Liver (tissue), 7 donors: ENCODE measurements at regions not wholly inside any gene's neighbourhood (a gene's known extent, or its start where the extent isn't known, plus 50 kb on each side); places are given as distances from the start of the nearest gene placed in this dataset.
A peak's percentile ranks its signal among the peaks of the same experiment; 100 is the strongest.

Experiments used
- DNase-seq: peaks from one replicate; pipeline ENCODE4 v3.0.0-alpha.2; 2017; ENCODE audit warnings: low spot score
- H3K27ac ChIP-seq, 2 donors: one replicate each; pipeline ENCODE4 v1.7.0; 2013; ENCODE audit warnings: inconsistent platforms in 2 of 2, low read length in 2 of 2, control low read depth in 1 of 2, low read depth in 1 of 2, mild to moderate bottlenecking in 1 of 2
- H3K27me3 ChIP-seq, 4 donors: one replicate each; pipeline versions ENCODE4 v1.6.1 to v1.7.0; 2013; ENCODE audit warnings: low read length in 3 of 4, inconsistent platforms in 1 of 4, mild to moderate bottlenecking in 1 of 4, moderate library complexity in 1 of 4; ENCODE audit not compliant: control insufficient read depth in 4 of 4, insufficient read depth in 4 of 4
- H3K36me3 ChIP-seq, 4 donors: one replicate each; pipeline versions ENCODE4 v1.6.1 to v1.7.0; 2013; ENCODE audit warnings: low read length in 3 of 4, mild to moderate bottlenecking in 3 of 4, low read depth in 1 of 4, moderate library complexity in 1 of 4; ENCODE audit not compliant: control insufficient read depth in 4 of 4, insufficient read depth in 3 of 4
- H3K4me1 ChIP-seq, 4 donors: one replicate each; pipeline versions ENCODE4 v1.6.1 to v1.7.0; 2013; ENCODE audit warnings: low read length in 3 of 4, mild to moderate bottlenecking in 3 of 4, moderate library complexity in 1 of 4; ENCODE audit not compliant: control insufficient read depth in 4 of 4, insufficient read depth in 4 of 4
- H3K4me3 ChIP-seq, 3 donors: one replicate each; pipeline versions ENCODE4 v1.6.1 to v1.7.0; 2013; ENCODE audit warnings: low read length in 3 of 3, control low read depth in 1 of 3, low read depth in 1 of 3, mild to moderate bottlenecking in 1 of 3
- H3K9ac ChIP-seq, 2 donors: one replicate each; pipeline ENCODE4 v1.7.0; 2013; ENCODE audit warnings: low read length in 2 of 2, mild to moderate bottlenecking in 2 of 2, moderate library complexity in 2 of 2, control low read depth in 1 of 2, low read depth in 1 of 2
- H3K9me3 ChIP-seq, 4 donors: one replicate each; pipeline versions ENCODE4 v1.6.1 to v1.7.0; 2013; ENCODE audit warnings: low read length in 3 of 4; ENCODE audit not compliant: control insufficient read depth in 4 of 4
- CTCF ChIP-seq: fragments of 150-350 bp; IDR thresholded peaks from 2 replicates; pipeline ENCODE4 v1.5.1; 2017; ENCODE audit warnings: improper control_type of control experiment, low read depth, low read length; ENCODE audit not compliant: missing input control
- EGR1 ChIP-seq, 2 donors: IDR thresholded peaks; 2 replicates each; pipeline ENCODE4 v1.6.1; 2016 to 2018; ENCODE audit warnings: antibody characterized with exemption in 2 of 2, low read depth in 2 of 2
- FOXA1 ChIP-seq: IDR thresholded peaks from 2 replicates; pipeline ENCODE4 v1.6.1; 2016; ENCODE audit warnings: antibody characterized with exemption
- FOXA2 ChIP-seq: IDR thresholded peaks from 2 replicates; pipeline ENCODE4 v1.6.1; 2016; ENCODE audit warnings: antibody characterized with exemption
- GABPA ChIP-seq, 2 donors: IDR thresholded peaks in 1 of 2; conservative IDR thresholded peaks in 1 of 2; 2 replicates each; pipeline ENCODE4 v1.6.1; 2016; ENCODE audit warnings: antibody characterized with exemption in 2 of 2, mild to moderate bottlenecking in 1 of 2, moderate library complexity in 1 of 2
- HNF4A ChIP-seq, 2 donors: conservative IDR thresholded peaks; 2 replicates each; pipeline ENCODE4 v1.6.1; 2016; ENCODE audit warnings: antibody characterized with exemption in 2 of 2, mild to moderate bottlenecking in 2 of 2
- HNF4G ChIP-seq: IDR thresholded peaks from 2 replicates; pipeline ENCODE4 v1.6.1; 2016; ENCODE audit warnings: antibody characterized with exemption
- JUND ChIP-seq, 2 donors: IDR thresholded peaks; 2 replicates each; pipeline ENCODE4 v1.6.1; 2016; ENCODE audit warnings: antibody characterized with exemption in 2 of 2
- NR2F2 ChIP-seq: IDR thresholded peaks from 2 replicates; pipeline ENCODE4 v1.6.1; 2016; ENCODE audit warnings: antibody characterized with exemption
- RAD21 ChIP-seq, 2 donors: IDR thresholded peaks; 2 replicates each; pipeline ENCODE4 v1.6.1; 2016; ENCODE audit warnings: antibody characterized with exemption in 2 of 2, mild to moderate bottlenecking in 2 of 2
- RXRA ChIP-seq, 2 donors: IDR thresholded peaks; 2 replicates each; pipeline ENCODE4 v1.6.1; 2017 to 2018; ENCODE audit warnings: antibody characterized with exemption in 2 of 2, mild to moderate bottlenecking in 1 of 2
- SP1 ChIP-seq: IDR thresholded peaks from 2 replicates; pipeline ENCODE4 v1.6.1; 2018; ENCODE audit warnings: antibody characterized with exemption, mild to moderate bottlenecking
- TAF1 ChIP-seq: conservative IDR thresholded peaks from 2 replicates; pipeline ENCODE4 v1.6.1; 2016; ENCODE audit warnings: antibody characterized with exemption, mild to moderate bottlenecking
- YY1 ChIP-seq: IDR thresholded peaks from 2 replicates; pipeline ENCODE4 v1.6.1; 2016; ENCODE audit warnings: antibody characterized with exemption, mild to moderate bottlenecking
- TF ChIP-seq, protein P1 (sequence below): IDR thresholded peaks from 2 replicates; pipeline ENCODE4 v1.6.1; 2016; ENCODE audit warnings: antibody characterized with exemption
- TF ChIP-seq, protein P2 (sequence below): IDR thresholded peaks from 2 replicates; pipeline ENCODE4 v1.6.1; 2016; ENCODE audit warnings: antibody characterized with exemption
- TF ChIP-seq, protein P3 (sequence below): IDR thresholded peaks from 2 replicates; pipeline ENCODE4 v1.6.1; 2016; ENCODE audit warnings: antibody characterized with exemption
- TF ChIP-seq, protein P4 (sequence below): IDR thresholded peaks from 2 replicates; pipeline ENCODE4 v1.6.1; 2016; ENCODE audit warnings: antibody characterized with exemption, mild to moderate bottlenecking
- donor health status: healthy.
- donor health status: healthy.
- donor health status: healthy.
- donor health status: healthy.

- TF ChIP-seq, protein P1, sequence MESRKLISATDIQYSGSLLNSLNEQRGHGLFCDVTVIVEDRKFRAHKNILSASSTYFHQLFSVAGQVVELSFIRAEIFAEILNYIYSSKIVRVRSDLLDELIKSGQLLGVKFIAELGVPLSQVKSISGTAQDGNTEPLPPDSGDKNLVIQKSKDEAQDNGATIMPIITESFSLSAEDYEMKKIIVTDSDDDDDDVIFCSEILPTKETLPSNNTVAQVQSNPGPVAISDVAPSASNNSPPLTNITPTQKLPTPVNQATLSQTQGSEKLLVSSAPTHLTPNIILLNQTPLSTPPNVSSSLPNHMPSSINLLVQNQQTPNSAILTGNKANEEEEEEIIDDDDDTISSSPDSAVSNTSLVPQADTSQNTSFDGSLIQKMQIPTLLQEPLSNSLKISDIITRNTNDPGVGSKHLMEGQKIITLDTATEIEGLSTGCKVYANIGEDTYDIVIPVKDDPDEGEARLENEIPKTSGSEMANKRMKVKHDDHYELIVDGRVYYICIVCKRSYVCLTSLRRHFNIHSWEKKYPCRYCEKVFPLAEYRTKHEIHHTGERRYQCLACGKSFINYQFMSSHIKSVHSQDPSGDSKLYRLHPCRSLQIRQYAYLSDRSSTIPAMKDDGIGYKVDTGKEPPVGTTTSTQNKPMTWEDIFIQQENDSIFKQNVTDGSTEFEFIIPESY, result no peak
- TF ChIP-seq RAD21 (IDR thresholded peaks at IDR 0.05), result no peak
- no peak for TF ChIP-seq FOXA1
- TF ChIP-seq HNF4A (conservative IDR thresholded peaks at IDR 0.05), result no peak
- TF ChIP-seq YY1, result no peak
- no peak for TF ChIP-seq EGR1 (IDR thresholded peaks at IDR 0.05; ENCODE audit: low read depth in 2 of 2)
- TF ChIP-seq SP1, result no peak
- no peak for TF ChIP-seq TAF1
- TF ChIP-seq, protein P2, sequence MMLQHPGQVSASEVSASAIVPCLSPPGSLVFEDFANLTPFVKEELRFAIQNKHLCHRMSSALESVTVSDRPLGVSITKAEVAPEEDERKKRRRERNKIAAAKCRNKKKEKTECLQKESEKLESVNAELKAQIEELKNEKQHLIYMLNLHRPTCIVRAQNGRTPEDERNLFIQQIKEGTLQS, result no peak
- TF ChIP-seq JUND (IDR thresholded peaks at IDR 0.05), result no peak
These were observed 145.2 kb upstream of the AKIRIN2 start (continued) for GRCh38 chr6:87847135-87847829.

GRCh38 chr6:87846434-87846833 is 144.4 kb upstream of the AKIRIN2 start:
- Histone ChIP-seq H3K27me3 (no peaks in the 10 kb centered on the region), H3K9ac (no peak overlapping the region), H3K4me3 (no peak overlapping the region), H3K9me3 (no peaks in the 10 kb centered on the region), H3K36me3 (no peaks in the 10 kb centered on the region), H3K27ac (no peak overlapping the region), H3K4me1 (no peaks in the 10 kb centered on the region)
- TF ChIP-seq HNF4G (no peak), RAD21 (IDR thresholded peaks at IDR 0.05) (peak in 1 of 2 donors; percentile 12), RXRA (IDR thresholded peaks at IDR 0.05) (no peak), JUND (IDR thresholded peaks at IDR 0.05) (no peak), GABPA (IDR thresholded peaks at IDR 0.05 in 1 of 2, conservative IDR thresholded peaks at IDR 0.05 in 1 of 2) (no peak), FOXA1 (no peak), CTCF (no peak), TAF1 (no peak), HNF4A (conservative IDR thresholded peaks at IDR 0.05) (peak in 1 of 2 donors; percentile 7), FOXA2 (peak; percentile 81), EGR1 (IDR thresholded peaks at IDR 0.05; ENCODE audit: low read depth in 2 of 2) (no peak), SP1 (no peak), YY1 (no peak), NR2F2 (no peak)
- TF ChIP-seq, protein P3, sequence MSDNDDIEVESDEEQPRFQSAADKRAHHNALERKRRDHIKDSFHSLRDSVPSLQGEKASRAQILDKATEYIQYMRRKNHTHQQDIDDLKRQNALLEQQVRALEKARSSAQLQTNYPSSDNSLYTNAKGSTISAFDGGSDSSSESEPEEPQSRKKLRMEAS, result no peak
- TF ChIP-seq, protein P4, sequence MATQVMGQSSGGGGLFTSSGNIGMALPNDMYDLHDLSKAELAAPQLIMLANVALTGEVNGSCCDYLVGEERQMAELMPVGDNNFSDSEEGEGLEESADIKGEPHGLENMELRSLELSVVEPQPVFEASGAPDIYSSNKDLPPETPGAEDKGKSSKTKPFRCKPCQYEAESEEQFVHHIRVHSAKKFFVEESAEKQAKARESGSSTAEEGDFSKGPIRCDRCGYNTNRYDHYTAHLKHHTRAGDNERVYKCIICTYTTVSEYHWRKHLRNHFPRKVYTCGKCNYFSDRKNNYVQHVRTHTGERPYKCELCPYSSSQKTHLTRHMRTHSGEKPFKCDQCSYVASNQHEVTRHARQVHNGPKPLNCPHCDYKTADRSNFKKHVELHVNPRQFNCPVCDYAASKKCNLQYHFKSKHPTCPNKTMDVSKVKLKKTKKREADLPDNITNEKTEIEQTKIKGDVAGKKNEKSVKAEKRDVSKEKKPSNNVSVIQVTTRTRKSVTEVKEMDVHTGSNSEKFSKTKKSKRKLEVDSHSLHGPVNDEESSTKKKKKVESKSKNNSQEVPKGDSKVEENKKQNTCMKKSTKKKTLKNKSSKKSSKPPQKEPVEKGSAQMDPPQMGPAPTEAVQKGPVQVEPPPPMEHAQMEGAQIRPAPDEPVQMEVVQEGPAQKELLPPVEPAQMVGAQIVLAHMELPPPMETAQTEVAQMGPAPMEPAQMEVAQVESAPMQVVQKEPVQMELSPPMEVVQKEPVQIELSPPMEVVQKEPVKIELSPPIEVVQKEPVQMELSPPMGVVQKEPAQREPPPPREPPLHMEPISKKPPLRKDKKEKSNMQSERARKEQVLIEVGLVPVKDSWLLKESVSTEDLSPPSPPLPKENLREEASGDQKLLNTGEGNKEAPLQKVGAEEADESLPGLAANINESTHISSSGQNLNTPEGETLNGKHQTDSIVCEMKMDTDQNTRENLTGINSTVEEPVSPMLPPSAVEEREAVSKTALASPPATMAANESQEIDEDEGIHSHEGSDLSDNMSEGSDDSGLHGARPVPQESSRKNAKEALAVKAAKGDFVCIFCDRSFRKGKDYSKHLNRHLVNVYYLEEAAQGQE, result no peak
- TF ChIP-seq, protein P1, result no peak
- TF ChIP-seq, protein P2, result no peak
- DNase-seq, result no peak
